T-helper 2 cell treated with Interferon-gamma antibody and Interleukin-4, amounts not matched to agents 5 μg/mL and 100 μg/mL, for 36 hours (primary cell): ENCODE measurements at regions not wholly inside any gene's neighbourhood (a gene's known extent, or its start where the extent isn't known, plus 50 kb on each side); places are given as distances from the start of the nearest gene placed in this dataset.
"Not testable (repeated sequence)": the region's sequence is repeated elsewhere in the genome, so short reads cannot be mapped to it uniquely, and the experiment has no call there.

Experiments used
- DNase-seq: peaks from one replicate; pipeline ENCODE4 v3.0.0; 2021; ENCODE audit warnings: low spot score
- H3K27ac Mint-ChIP-seq: one replicate; pipeline ENCODE4 v1.8.0; 2021; ENCODE audit warnings: mild to moderate bottlenecking, mixed read lengths
- H3K27me3 Mint-ChIP-seq: one replicate; pipeline ENCODE4 v1.8.0; 2021; ENCODE audit warnings: low read depth, mixed read lengths
- H3K36me3 Mint-ChIP-seq: one replicate; pipeline ENCODE4 v1.8.0; 2021; ENCODE audit warnings: low read depth, mixed read lengths
- H3K4me1 Mint-ChIP-seq: one replicate; pipeline ENCODE4 v1.8.0; 2021; ENCODE audit warnings: low read depth, mixed read lengths
- H3K4me3 Mint-ChIP-seq: one replicate; pipeline ENCODE4 v1.8.0; 2022; ENCODE audit warnings: mild to moderate bottlenecking, moderate library complexity, mixed read lengths
- H3K9me3 Mint-ChIP-seq: one replicate; pipeline ENCODE4 v1.8.0; 2021; ENCODE audit warnings: mixed read lengths

GRCh38 chr1:223895950-223896349, 50.2 kb upstream of the TP53BP2 start:
- H3K27ac Mint-ChIP-seq, H3K27me3 Mint-ChIP-seq, DNase-seq, H3K4me3 Mint-ChIP-seq, H3K4me1 Mint-ChIP-seq, H3K9me3 Mint-ChIP-seq, H3K36me3 Mint-ChIP-seq: not testable (repeated sequence)
